IMR-90 (cell line): ENCODE measurements at regions not wholly inside any gene's neighbourhood (a gene's known extent, or its start where the extent isn't known, plus 50 kb on each side); places are given as distances from the start of the nearest gene placed in this dataset.

Source experiments
- ATAC-seq: fragments of 200-7000 bp; cut with Tn5 transposase; 2 replicates; pipeline ENCODE4 v1.9.1; 2020; ENCODE audit warnings: low read depth, mild to moderate bottlenecking, moderate library complexity
- BruUV-seq: library from RNA; stranded (reverse); fragments of 400-500 nt; replicated peaks from 2 replicates; lab custom pipeline; 2021; lab: Mats Ljungman, UMichigan
- CTCF ChIA-PET: fragments of 300-600 bp; formaldehyde crosslinking; extraction: SDS; loops from one replicate; lab custom pipeline; 2021; ENCODE audit warnings: antibody characterized with exemption; lab: Yijun Ruan, JAX
- POLR2A ChIA-PET: fragments of 300-600 bp; sonication (Branson Sonifier 250); formaldehyde crosslinking; loops from one replicate; lab custom pipeline; 2022; ENCODE audit warnings: antibody characterized with exemption; ENCODE audit not compliant: unreplicated experiment; lab: Charles Lee
- DNase-seq: peaks from one replicate; pipeline ENCODE4 v3.0.0; 2013
- H2AFZ ChIP-seq: replicated peaks from 2 replicates; pipeline ENCODE3; 2013; ENCODE audit warnings: low read length, mild to moderate bottlenecking; ENCODE audit not compliant: poor library complexity
- H2AK5ac ChIP-seq: 2 replicates; pipeline ENCODE4 v1.6.1; 2013; ENCODE audit warnings: low read depth, low read length, inconsistent platforms
- H2AK9ac ChIP-seq: replicated peaks from 2 replicates; pipeline ENCODE3; 2013; ENCODE audit warnings: mild to moderate bottlenecking, low read depth, low read length, moderate library complexity; ENCODE audit not compliant: poor library complexity
- H2BK120ac ChIP-seq: 2 replicates; pipeline ENCODE4 v1.6.1; 2013; ENCODE audit warnings: low read depth, low read length, inconsistent platforms
- H2BK15ac ChIP-seq: 3 replicates; pipeline ENCODE4 v1.6.1; 2013; ENCODE audit warnings: low read depth, low read length, inconsistent platforms
- H2BK20ac ChIP-seq: 2 replicates; pipeline ENCODE4 v1.6.1; 2013; ENCODE audit warnings: low read depth, mild to moderate bottlenecking, inconsistent platforms, low read length, moderate library complexity
- H2BK5ac ChIP-seq: 2 replicates; pipeline ENCODE4 v1.6.1; 2013; ENCODE audit warnings: mild to moderate bottlenecking, low read depth, low read length, inconsistent platforms; ENCODE audit not compliant: poor library complexity, severe bottlenecking
- H3K14ac ChIP-seq: replicated peaks from 2 replicates; pipeline ENCODE4 v1.6.1; 2013; ENCODE audit warnings: low read depth, low read length, inconsistent platforms
- H3K18ac ChIP-seq: 2 replicates; pipeline ENCODE4 v1.6.1; 2013; ENCODE audit warnings: low read depth, low read length, control low read depth
- H3K23ac ChIP-seq: 2 replicates; pipeline ENCODE4 v1.6.1; 2013; ENCODE audit warnings: low read depth, low read length, inconsistent platforms
- H3K27ac ChIP-seq: 2 replicates; pipeline ENCODE4 v1.5.1; 2013; ENCODE audit warnings: mild to moderate bottlenecking, control low read depth, low read length; ENCODE audit not compliant: insufficient read depth
- H3K27me3 ChIP-seq: 2 replicates; pipeline ENCODE4 v1.6.1; 2013; ENCODE audit warnings: low read length; ENCODE audit not compliant: control insufficient read depth, insufficient read depth
- H3K36me3 ChIP-seq: 2 replicates; pipeline ENCODE4 v1.6.1; 2013; ENCODE audit warnings: low read length, mixed read lengths; ENCODE audit not compliant: control insufficient read depth, insufficient read depth
- H3K4ac ChIP-seq: 2 replicates; pipeline ENCODE4 v1.6.1; 2013; ENCODE audit warnings: low read depth, low read length, inconsistent platforms
- H3K4me1 ChIP-seq: 2 replicates; pipeline ENCODE4 v1.6.1; 2013; ENCODE audit warnings: low read length, mixed read lengths; ENCODE audit not compliant: control insufficient read depth, insufficient read depth
- H3K4me2 ChIP-seq: 2 replicates; pipeline ENCODE4 v1.6.1; 2013; ENCODE audit warnings: low read depth, mild to moderate bottlenecking, control low read depth, low read length, moderate library complexity
- H3K4me3 ChIP-seq: 2 replicates; pipeline ENCODE4 v1.5.1; 2013; ENCODE audit warnings: low read depth, mild to moderate bottlenecking, control low read depth, low read length, moderate library complexity; ENCODE audit not compliant: insufficient read depth
- H3K56ac ChIP-seq: 2 replicates; pipeline ENCODE4 v1.6.1; 2013; ENCODE audit warnings: low read length, inconsistent platforms; ENCODE audit not compliant: insufficient read depth; ENCODE audit errors: extremely low read depth
- H3K79me1 ChIP-seq, 2 experiments: 2 replicates each; pipeline ENCODE4 v1.6.1; 2013; ENCODE audit warnings: low read length in 2 of 2, inconsistent platforms in 1 of 2, low read depth in 1 of 2
- H3K9ac ChIP-seq: 2 replicates; pipeline ENCODE4 v1.6.1; 2013; ENCODE audit warnings: low read depth, low read length, control low read depth
- H3K9me1 ChIP-seq: 2 replicates; pipeline ENCODE4 v1.6.1; 2013; ENCODE audit warnings: low read length, inconsistent platforms; ENCODE audit not compliant: insufficient read depth
- H3K9me3 ChIP-seq: 2 replicates; pipeline ENCODE4 v1.6.1; 2013; ENCODE audit warnings: low read length; ENCODE audit not compliant: control insufficient read depth, insufficient read depth
- H4K20me1 ChIP-seq: 2 replicates; pipeline ENCODE4 v1.6.1; 2013; ENCODE audit warnings: low read length, inconsistent platforms; ENCODE audit not compliant: insufficient read depth
- H4K5ac ChIP-seq: 2 replicates; pipeline ENCODE4 v1.6.1; 2013; ENCODE audit warnings: mild to moderate bottlenecking, low read depth, low read length, control low read depth
- H4K8ac ChIP-seq, 2 experiments: 2 replicates each; pipeline ENCODE4 v1.6.1; 2013; ENCODE audit warnings: low read depth in 2 of 2, low read length in 2 of 2, control low read depth in 1 of 2, inconsistent platforms in 1 of 2
- H4K91ac ChIP-seq: 2 replicates; pipeline ENCODE4 v1.6.1; 2013; ENCODE audit warnings: low read depth, low read length, inconsistent platforms; ENCODE audit not compliant: insufficient read depth
- BHLHE40 ChIP-seq: fragments of 150-350 bp; IDR thresholded peaks from 2 replicates; pipeline ENCODE4 v1.6.1; 2016; ENCODE audit warnings: mild to moderate bottlenecking, low read depth, low read length
- MAFK ChIP-seq: IDR thresholded peaks from 2 replicates; pipeline ENCODE4 v1.6.1; 2012; ENCODE audit warnings: low read depth, low read length, improper control_type of control experiment
- MAZ ChIP-seq: IDR thresholded peaks from 2 replicates; pipeline ENCODE4 v1.6.1; 2012; ENCODE audit warnings: low read depth, mild to moderate bottlenecking, low read length, improper control_type of control experiment, moderate library complexity, borderline replicate concordance
- RAD21 ChIP-seq: IDR thresholded peaks from 2 replicates; pipeline ENCODE4 v1.6.1; 2012; ENCODE audit warnings: low read length, improper control_type of control experiment
- RFX5 ChIP-seq: IDR thresholded peaks from 2 replicates; pipeline ENCODE4 v1.8.0; 2012; ENCODE audit warnings: low read depth, mild to moderate bottlenecking, low read length, moderate library complexity
- SMC3 ChIP-seq: fragments of 150-350 bp; IDR thresholded peaks from 2 replicates; pipeline ENCODE4 v1.6.1; 2016; ENCODE audit warnings: low read depth, mild to moderate bottlenecking, antibody characterized with exemption, low read length, moderate library complexity
- USF2 ChIP-seq: fragments of 150-350 bp; IDR thresholded peaks from 2 replicates; pipeline ENCODE4 v1.6.1; 2017; ENCODE audit warnings: mild to moderate bottlenecking, antibody characterized with exemption, low read length, low read depth
- dilution Hi-C: fragments of 300-500 bp; cut with HindIII; formaldehyde crosslinking; loops from one replicate; pipeline ENCODE4 v1.14.3; 2018; ENCODE audit warnings: low sequenced_read_pairs; ENCODE audit not compliant: unreplicated experiment
- in situ Hi-C: fragments of 300-500 bp; cut with MboI; formaldehyde crosslinking; loops from 3 replicates; pipeline ENCODE4 v1.14.3; 2019; ENCODE audit warnings: low sequenced_read_pairs, inconsistent platforms, mixed read lengths
- intact Hi-C: fragments of 100-400 bp; cut with micrococcal nuclease; formaldehyde crosslinking; loops from 2 replicates; pipeline ENCODE4 v1.10.0; 2022

GRCh38 chr3:26099692-26100091, 309.8 kb downstream of the OXSM start:
- DNase-seq (no peak), ATAC-seq (no peak)
- BruUV-seq, result no TSS peak
- H3K79me1 ChIP-seq, result no peaks in the 10 kb centered on the region
- no peaks in the 10 kb centered on the region for H3K4me1 ChIP-seq
- dilution Hi-C loops (no loop called here), intact Hi-C loops (no loop called here), in situ Hi-C loops (no loop called here)
- H2AFZ ChIP-seq, result no peak overlapping the region
- H3K18ac ChIP-seq, result no peak overlapping the region
- no peak overlapping the region for H2AK5ac ChIP-seq
- H2BK120ac ChIP-seq, result no peak overlapping the region
- ChIA-PET CTCF (no interaction called here), POLR2A (no interaction called here)
- no peak overlapping the region for H3K4me3 ChIP-seq
- H3K56ac ChIP-seq, result no peak overlapping the region
- no peak overlapping the region for H3K14ac ChIP-seq
- no peak overlapping the region for H3K9ac ChIP-seq
- no peak overlapping the region for H4K91ac ChIP-seq
- H3K27ac ChIP-seq, result no peak overlapping the region
- no peaks in the 10 kb centered on the region for H3K9me1 ChIP-seq
- TF ChIP-seq BHLHE40 (no peak), MAZ (no peak), USF2 (no peak), MAFK (no peak), SMC3 (no peak), RAD21 (no peak), RFX5 (no peak)
- H2BK5ac ChIP-seq, result no peak overlapping the region
- H3K4ac ChIP-seq, result no peak overlapping the region
- H3K23ac ChIP-seq, result no peak overlapping the region
- no peaks in the 10 kb centered on the region for H3K27me3 ChIP-seq
- no peak overlapping the region for H3K4me2 ChIP-seq
- H2BK20ac ChIP-seq, result no peak overlapping the region
- no peak overlapping the region for H4K5ac ChIP-seq
- no peak overlapping the region for H4K8ac ChIP-seq
- no peak overlapping the region for H2AK9ac ChIP-seq
- peaks cover 7% of the 10 kb centered on the region; the same call in 1 of the 2 replicates for H3K9me3 ChIP-seq
- no peaks in the 10 kb centered on the region for H3K36me3 ChIP-seq
- H4K20me1 ChIP-seq, result no peaks in the 10 kb centered on the region
- H2BK15ac ChIP-seq, result no peak overlapping the region
